Kidney (tissue), 13 donors: ENCODE measurements at regions not wholly inside any gene's neighbourhood (a gene's known extent, or its start where the extent isn't known, plus 50 kb on each side); places are given as distances from the start of the nearest gene placed in this dataset.

Experiments used
- DNase-seq, 5 donors: peaks; one replicate each; pipeline ENCODE4 v3.0.0-alpha.2; 2013 to 2020
- FAIRE-seq: peaks from 2 replicates; lab custom pipeline; 2012; peaks lifted over from hg19 to GRCh38; lab: Jason Lieb, UNC
- H3K27ac ChIP-seq, 2 donors: one replicate each; pipeline ENCODE4 v1.7.0; 2013; ENCODE audit warnings: low read depth in 2 of 2, low read length in 2 of 2, inconsistent platforms in 1 of 2
- H3K27me3 ChIP-seq: one replicate; pipeline ENCODE4 v1.7.1; 2013; ENCODE audit warnings: low read length, inconsistent platforms; ENCODE audit not compliant: control insufficient read depth, insufficient read depth
- H3K36me3 ChIP-seq, 3 donors: one replicate each; pipeline versions ENCODE4 v1.7.0 to v1.7.1; 2013; ENCODE audit warnings: low read length in 3 of 3, control low read depth in 1 of 3, inconsistent platforms in 1 of 3; ENCODE audit not compliant: insufficient read depth in 3 of 3, control insufficient read depth in 2 of 3
- H3K4me1 ChIP-seq, 3 donors: one replicate each; pipeline versions ENCODE4 v1.7.0 to v1.7.1; 2013; ENCODE audit warnings: low read length in 3 of 3, inconsistent platforms in 1 of 3, low read depth in 1 of 3; ENCODE audit not compliant: control insufficient read depth in 2 of 3, insufficient read depth in 2 of 3
- H3K4me3 ChIP-seq, 3 donors: one replicate each; pipeline versions ENCODE4 v1.7.0 to v1.8.1; 2013; ENCODE audit warnings: low read length in 3 of 3, control low read depth in 1 of 3, inconsistent platforms in 1 of 3
- H3K9ac ChIP-seq, 3 donors: one replicate each; pipeline versions ENCODE4 v1.7.0 to v1.7.1; 2013; ENCODE audit warnings: low read length in 3 of 3, control low read depth in 1 of 3, inconsistent platforms in 1 of 3
- H3K9me3 ChIP-seq, 3 donors: one replicate each; pipeline versions ENCODE4 v1.7.0 to v1.7.1; 2013; ENCODE audit warnings: low read length in 3 of 3, control low read depth in 1 of 3, inconsistent platforms in 1 of 3; ENCODE audit not compliant: control insufficient read depth in 2 of 3, insufficient read depth in 1 of 3
- intact Hi-C: fragments of 100-400 bp; cut with DNase I; formaldehyde crosslinking; loops from one replicate; pipeline ENCODE4 v1.11.1; 2022
- TF ChIP-seq, protein P1 (sequence below): IDR thresholded peaks from 3 replicates; pipeline ENCODE4 v1.5.1; 2012; ENCODE audit warnings: mild to moderate bottlenecking, moderate library complexity, borderline replicate concordance; ENCODE audit not compliant: insufficient read depth; ENCODE audit errors: extremely low read depth
- donor health status: control.
- donor health status: control.
- donor health status: control.
- donor health status: control.
- donor health status: control.
- donor health status: DM: yes; HTN: yes; CAD: no.
- donor health status: Normal renal cell carcinoma (clear cell type).

DNA sequence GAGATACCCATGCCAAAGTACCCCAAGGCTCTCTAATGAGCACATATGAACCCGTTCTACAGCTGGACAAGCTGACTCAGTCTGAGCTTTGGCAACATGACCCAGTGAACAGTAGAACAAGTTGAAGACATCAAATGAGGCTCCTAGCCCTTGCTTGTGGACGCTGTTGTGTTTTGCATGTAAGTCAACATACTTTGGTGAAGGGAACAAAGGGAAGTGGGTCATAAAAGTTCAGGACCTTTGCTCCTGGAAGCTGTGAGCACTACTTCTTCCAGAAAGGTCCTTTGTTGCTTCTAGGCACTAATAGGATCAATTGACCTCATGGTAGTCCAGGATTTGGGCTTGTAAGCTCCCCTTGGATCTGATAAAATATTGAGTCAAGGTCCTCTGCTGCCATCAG, 613.5 kb upstream of the TBX3 start:
- Histone ChIP-seq H3K4me3 (no peak overlapping the region), H3K9me3 (no peaks in the 10 kb centered on the region), H3K27ac (no peak overlapping the region), H3K27me3 (no peaks in the 10 kb centered on the region), H3K9ac (no peak overlapping the region), H3K4me1 (no peaks in the 10 kb centered on the region), H3K36me3 (no peaks in the 10 kb centered on the region)
- intact Hi-C loops = no loop called here
- FAIRE-seq = no peak
- DNase-seq = no peak
- TF ChIP-seq, protein P1, sequence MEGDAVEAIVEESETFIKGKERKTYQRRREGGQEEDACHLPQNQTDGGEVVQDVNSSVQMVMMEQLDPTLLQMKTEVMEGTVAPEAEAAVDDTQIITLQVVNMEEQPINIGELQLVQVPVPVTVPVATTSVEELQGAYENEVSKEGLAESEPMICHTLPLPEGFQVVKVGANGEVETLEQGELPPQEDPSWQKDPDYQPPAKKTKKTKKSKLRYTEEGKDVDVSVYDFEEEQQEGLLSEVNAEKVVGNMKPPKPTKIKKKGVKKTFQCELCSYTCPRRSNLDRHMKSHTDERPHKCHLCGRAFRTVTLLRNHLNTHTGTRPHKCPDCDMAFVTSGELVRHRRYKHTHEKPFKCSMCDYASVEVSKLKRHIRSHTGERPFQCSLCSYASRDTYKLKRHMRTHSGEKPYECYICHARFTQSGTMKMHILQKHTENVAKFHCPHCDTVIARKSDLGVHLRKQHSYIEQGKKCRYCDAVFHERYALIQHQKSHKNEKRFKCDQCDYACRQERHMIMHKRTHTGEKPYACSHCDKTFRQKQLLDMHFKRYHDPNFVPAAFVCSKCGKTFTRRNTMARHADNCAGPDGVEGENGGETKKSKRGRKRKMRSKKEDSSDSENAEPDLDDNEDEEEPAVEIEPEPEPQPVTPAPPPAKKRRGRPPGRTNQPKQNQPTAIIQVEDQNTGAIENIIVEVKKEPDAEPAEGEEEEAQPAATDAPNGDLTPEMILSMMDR = no peak

DNA sequence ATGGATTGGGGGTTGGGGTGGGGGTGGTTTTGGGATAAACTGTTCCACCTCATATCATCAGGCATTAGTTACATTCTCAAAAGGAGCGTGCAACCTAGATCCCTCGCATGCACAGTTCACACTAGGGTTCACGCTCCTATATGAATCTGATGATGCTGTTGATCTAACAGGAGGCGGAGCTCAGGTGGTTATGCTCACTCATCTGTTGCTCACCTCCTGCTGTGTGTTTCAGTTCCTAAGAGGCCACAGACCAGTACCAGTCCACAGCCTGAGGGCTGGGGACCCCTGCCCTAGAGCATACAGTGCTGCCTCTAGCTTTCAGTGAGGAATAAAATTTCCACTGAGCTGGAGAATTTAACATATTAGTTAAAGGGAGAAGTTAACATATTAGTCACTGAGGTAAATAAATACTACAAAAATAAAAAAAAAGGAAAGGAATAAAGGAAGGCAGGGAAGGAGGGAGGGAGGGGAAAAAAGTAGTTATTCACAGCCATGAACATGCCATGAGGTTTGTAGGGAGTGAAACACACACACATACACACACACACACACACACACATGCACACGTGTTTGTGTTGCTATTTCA, 612.7 kb upstream of the TBX3 start:
- intact Hi-C loops = no loop called here
- no peak overlapping the region for H3K4me3 ChIP-seq
- no peak overlapping the region for H3K9ac ChIP-seq
- no peaks in the 10 kb centered on the region for H3K4me1 ChIP-seq
- no peaks in the 10 kb centered on the region for H3K36me3 ChIP-seq
- H3K27ac ChIP-seq = no peak overlapping the region
- no peaks in the 10 kb centered on the region for H3K9me3 ChIP-seq
- no peak for FAIRE-seq
- DNase-seq = peak in 1 of 5 donors; percentile 19
- TF ChIP-seq, protein P1 = no peak
- no peaks in the 10 kb centered on the region for H3K27me3 ChIP-seq

DNA sequence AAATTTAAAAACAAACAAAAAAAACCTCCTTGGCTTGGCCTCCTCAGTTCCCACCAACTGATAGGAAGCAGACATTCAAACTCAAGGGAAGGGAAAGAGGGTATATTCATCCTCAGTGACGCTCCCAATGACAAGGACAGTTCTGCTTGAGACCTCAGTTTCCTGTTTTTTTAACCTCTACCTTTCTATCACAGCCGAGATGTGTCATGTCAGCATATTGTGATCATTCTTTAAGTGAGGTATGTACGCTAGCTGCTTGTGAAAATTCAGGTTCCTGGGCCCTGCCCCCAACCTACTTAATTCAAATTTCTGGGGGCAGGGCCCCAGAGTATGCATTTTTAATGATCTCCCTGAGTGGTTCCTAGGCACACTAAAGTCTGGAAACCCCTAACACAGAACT, 611.9 kb upstream of the TBX3 start:
- DNase-seq (no peak), FAIRE-seq (no peak)
- Histone ChIP-seq H3K9ac (no peak overlapping the region), H3K9me3 (no peaks in the 10 kb centered on the region), H3K36me3 (no peaks in the 10 kb centered on the region), H3K4me3 (no peak overlapping the region), H3K27ac (no peak overlapping the region), H3K27me3 (no peaks in the 10 kb centered on the region), H3K4me1 (no peaks in the 10 kb centered on the region)
- TF ChIP-seq, protein P1 = no peak
- intact Hi-C loops = no loop called here
